WTC11 (cell line): ENCODE measurements at regions not wholly inside any gene's neighbourhood (a gene's known extent, or its start where the extent isn't known, plus 50 kb on each side); places are given as distances from the start of the nearest gene placed in this dataset.

ENCODE experiments used
- ATAC-seq: fragments of 200-7000 bp; cut with Tn5 transposase; 2 replicates; pipeline ENCODE4 v1.10.0; 2021; ENCODE audit warnings: mild to moderate bottlenecking, moderate library complexity
- CTCF ChIA-PET: fragments of 300-600 bp; sonication (Branson Sonifier 250); formaldehyde crosslinking; loops from one replicate; lab custom pipeline; 2021; ENCODE audit warnings: antibody characterized with exemption; lab: Charles Lee
- POLR2A ChIA-PET: fragments of 350-600 bp; sonication (Branson Sonifier 250); formaldehyde crosslinking; loops from one replicate; lab custom pipeline; 2021; ENCODE audit warnings: antibody characterized with exemption; lab: Charles Lee
- DNase-seq: peaks from one replicate; pipeline ENCODE4 v3.0.0; 2021; ENCODE audit warnings: low spot score
- H3K27ac Mint-ChIP-seq: 2 replicates; pipeline ENCODE4 v1.8.0; 2021; ENCODE audit warnings: mixed read lengths
- H3K27me3 Mint-ChIP-seq: 2 replicates; pipeline ENCODE4 v1.8.0; 2021; ENCODE audit warnings: low read depth, mild to moderate bottlenecking, moderate library complexity, mixed read lengths
- H3K36me3 Mint-ChIP-seq: 2 replicates; pipeline ENCODE4 v1.8.0; 2021; ENCODE audit warnings: mixed read lengths
- H3K4me1 Mint-ChIP-seq: 2 replicates; pipeline ENCODE4 v1.8.0; 2022; ENCODE audit warnings: mixed read lengths
- H3K4me3 Mint-ChIP-seq: 2 replicates; pipeline ENCODE4 v1.8.0; 2021; ENCODE audit warnings: mild to moderate bottlenecking, moderate library complexity, mixed read lengths
- H3K9me3 Mint-ChIP-seq: 2 replicates; pipeline ENCODE4 v1.8.0; 2021; ENCODE audit warnings: mixed read lengths
- ATF1 ChIP-seq: sonication (generic); formaldehyde crosslinking; IDR thresholded peaks from 2 replicates; pipeline ENCODE4 v1.8.1; 2023; ENCODE audit warnings: mild to moderate bottlenecking, moderate library complexity, missing genetic modification reagents
- CREM ChIP-seq: sonication (generic); formaldehyde crosslinking; IDR thresholded peaks from 2 replicates; pipeline ENCODE4 v1.8.1; 2022; ENCODE audit warnings: mild to moderate bottlenecking, missing genetic modification reagents, moderate library complexity
- E2F1 ChIP-seq: sonication (generic); formaldehyde crosslinking; IDR thresholded peaks from 2 replicates; pipeline ENCODE4 v1.8.0; 2022; ENCODE audit warnings: mild to moderate bottlenecking, missing genetic modification reagents
- HMGA2 ChIP-seq: fragments of 250-450 bp; sonication (Bioruptor Pico); IDR thresholded peaks from 2 replicates; pipeline ENCODE4 v1.4.0; 2021; ENCODE audit warnings: mild to moderate bottlenecking, moderate library complexity
- IRF1 ChIP-seq: sonication (generic); formaldehyde crosslinking; IDR thresholded peaks from 2 replicates; pipeline ENCODE4 v1.8.0; 2023; ENCODE audit warnings: missing genetic modification reagents
- JAZF1 ChIP-seq: fragments of 250-450 bp; sonication (Bioruptor Pico); IDR thresholded peaks from 2 replicates; pipeline ENCODE4 v1.9.0; 2021; ENCODE audit warnings: moderate library complexity, mild to moderate bottlenecking, inconsistent platforms
- NFYB ChIP-seq: sonication (generic); formaldehyde crosslinking; conservative IDR thresholded peaks from 2 replicates; pipeline ENCODE4 v1.8.0; 2022; ENCODE audit warnings: low read depth, missing genetic modification reagents
- SOX15 ChIP-seq: fragments of 250-450 bp; sonication (Bioruptor Pico); IDR thresholded peaks from 2 replicates; pipeline ENCODE4 v1.9.0; 2021; ENCODE audit warnings: mild to moderate bottlenecking
- STAT6 ChIP-seq: sonication (generic); formaldehyde crosslinking; conservative IDR thresholded peaks from 2 replicates; pipeline ENCODE4 v1.8.1; 2023; ENCODE audit warnings: mild to moderate bottlenecking, low read depth, missing genetic modification reagents, moderate library complexity
- TCF7 ChIP-seq: sonication (generic); formaldehyde crosslinking; IDR thresholded peaks from 2 replicates; pipeline ENCODE4 v1.8.0; 2022; ENCODE audit warnings: mild to moderate bottlenecking, low read depth, missing genetic modification reagents, moderate library complexity
- ZMAT4 ChIP-seq: fragments of 250-450 bp; sonication (Bioruptor Pico); IDR thresholded peaks from 2 replicates; pipeline ENCODE4 v1.9.0; 2021; ENCODE audit warnings: mild to moderate bottlenecking
- ZNF425 ChIP-seq: fragments of 250-450 bp; sonication (Bioruptor Pico); conservative IDR thresholded peaks from 2 replicates; pipeline ENCODE4 v1.9.0; 2021; ENCODE audit warnings: mild to moderate bottlenecking
- ZNF671 ChIP-seq: fragments of 250-450 bp; sonication (Bioruptor Pico); IDR thresholded peaks from 2 replicates; pipeline ENCODE4 v1.8.0; 2021; ENCODE audit warnings: mild to moderate bottlenecking
- TF ChIP-seq, protein P1 (sequence below): sonication (generic); formaldehyde crosslinking; IDR thresholded peaks from 2 replicates; pipeline ENCODE4 v1.8.1; 2022; ENCODE audit warnings: mild to moderate bottlenecking, missing genetic modification reagents, moderate library complexity, borderline replicate concordance
- TF ChIP-seq, protein P2 (sequence below): fragments of 250-450 bp; sonication (Bioruptor Pico); IDR thresholded peaks from 2 replicates; pipeline ENCODE4 v1.9.0; 2021; ENCODE audit warnings: moderate library complexity, mild to moderate bottlenecking, inconsistent platforms, borderline replicate concordance
- TF ChIP-seq, protein P3 (sequence below): sonication (generic); formaldehyde crosslinking; IDR thresholded peaks from 2 replicates; pipeline ENCODE4 v1.8.0; 2022; ENCODE audit warnings: mild to moderate bottlenecking, missing genetic modification reagents
- TF ChIP-seq, protein P4 (sequence below): sonication (generic); formaldehyde crosslinking; IDR thresholded peaks from 2 replicates; pipeline ENCODE4 v1.8.0; 2022; ENCODE audit warnings: mild to moderate bottlenecking, missing genetic modification reagents

- TF ChIP-seq IRF1 (CRISPR knock-in tag) (no peak), CREM (CRISPR knock-in tag) (no peak), STAT6 (CRISPR knock-in tag) (no peak), JAZF1 (CRISPR knock-in tag) (no peak), NFYB (no peak), ATF1 (CRISPR knock-in tag) (no peak)
- TF ChIP-seq, protein P1, sequence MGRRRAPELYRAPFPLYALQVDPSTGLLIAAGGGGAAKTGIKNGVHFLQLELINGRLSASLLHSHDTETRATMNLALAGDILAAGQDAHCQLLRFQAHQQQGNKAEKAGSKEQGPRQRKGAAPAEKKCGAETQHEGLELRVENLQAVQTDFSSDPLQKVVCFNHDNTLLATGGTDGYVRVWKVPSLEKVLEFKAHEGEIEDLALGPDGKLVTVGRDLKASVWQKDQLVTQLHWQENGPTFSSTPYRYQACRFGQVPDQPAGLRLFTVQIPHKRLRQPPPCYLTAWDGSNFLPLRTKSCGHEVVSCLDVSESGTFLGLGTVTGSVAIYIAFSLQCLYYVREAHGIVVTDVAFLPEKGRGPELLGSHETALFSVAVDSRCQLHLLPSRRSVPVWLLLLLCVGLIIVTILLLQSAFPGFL (CRISPR knock-in tag) = no peak
Observed at GRCh38 chr14:30143627-30144026, 216.0 kb upstream of the PRKD1 start (continued).

- ATAC-seq = no peak
- DNase-seq = no peak
- no peak for TF ChIP-seq TCF7
- TF ChIP-seq, all 79 proteins: peak for 0
- Mint-ChIP-seq H3K4me1 (peaks cover 10% of the 10 kb centered on the region), H3K4me3 (no peak overlapping the region), H3K27me3 (no peaks in the 10 kb centered on the region), H3K27ac (no peak overlapping the region), H3K36me3 (no peaks in the 10 kb centered on the region), H3K9me3 (no peaks in the 10 kb centered on the region)
- ChIA-PET CTCF (no interaction called here), POLR2A (no interaction called here)
Observed at GRCh38 chr14:30153717-30154116, 226.1 kb upstream of the PRKD1 start.

GRCh38 chr14:30156571-30156970, 228.9 kb upstream of the PRKD1 start:
- POLR2A ChIA-PET = no interaction called here
- DNase-seq = no peak
- CTCF ChIA-PET = no interaction called here
- peaks cover 13% of the 10 kb centered on the region for H3K27me3 Mint-ChIP-seq
- TF ChIP-seq, protein P2, sequence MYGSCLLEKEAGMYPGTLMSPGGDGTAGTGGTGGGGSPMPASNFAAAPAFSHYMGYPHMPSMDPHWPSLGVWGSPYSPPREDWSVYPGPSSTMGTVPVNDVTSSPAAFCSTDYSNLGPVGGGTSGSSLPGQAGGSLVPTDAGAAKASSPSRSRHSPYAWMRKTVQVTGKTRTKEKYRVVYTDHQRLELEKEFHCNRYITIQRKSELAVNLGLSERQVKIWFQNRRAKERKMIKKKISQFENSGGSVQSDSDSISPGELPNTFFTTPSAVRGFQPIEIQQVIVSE (CRISPR knock-in tag) = no peak
- TF ChIP-seq ZMAT4 (CRISPR knock-in tag) = no peak
- no peak for TF ChIP-seq E2F1 (CRISPR knock-in tag)
- ATAC-seq = no peak
- no peaks in the 10 kb centered on the region for H3K9me3 Mint-ChIP-seq
- no peak overlapping the region for H3K4me3 Mint-ChIP-seq
- H3K27ac Mint-ChIP-seq = no peak overlapping the region
- no peaks in the 10 kb centered on the region for H3K36me3 Mint-ChIP-seq
- peaks cover 13% of the 10 kb centered on the region for H3K4me1 Mint-ChIP-seq

- H3K9me3 Mint-ChIP-seq = no peaks in the 10 kb centered on the region
- CTCF ChIA-PET = interaction anchor here (0.7 to 1.5 kb wide), 3 partner anchors 28 to 112 kb away, joined by 3 to 7 read pairs (median 3); no protein-coding TSS in a partner anchor
- peak; percentile 60 for ATAC-seq
- TF ChIP-seq ZNF671 (CRISPR knock-in tag) (no peak), SOX15 (no peak), HMGA2 (no peak), ZNF425 (CRISPR knock-in tag) (no peak), IRF1 (CRISPR knock-in tag) (no peak)
- TF ChIP-seq, protein P3, sequence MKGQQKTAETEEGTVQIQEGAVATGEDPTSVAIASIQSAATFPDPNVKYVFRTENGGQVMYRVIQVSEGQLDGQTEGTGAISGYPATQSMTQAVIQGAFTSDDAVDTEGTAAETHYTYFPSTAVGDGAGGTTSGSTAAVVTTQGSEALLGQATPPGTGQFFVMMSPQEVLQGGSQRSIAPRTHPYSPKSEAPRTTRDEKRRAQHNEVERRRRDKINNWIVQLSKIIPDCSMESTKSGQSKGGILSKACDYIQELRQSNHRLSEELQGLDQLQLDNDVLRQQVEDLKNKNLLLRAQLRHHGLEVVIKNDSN = peak; percentile 62; the same call in 1 of the 2 replicates
- TF ChIP-seq, protein P4, sequence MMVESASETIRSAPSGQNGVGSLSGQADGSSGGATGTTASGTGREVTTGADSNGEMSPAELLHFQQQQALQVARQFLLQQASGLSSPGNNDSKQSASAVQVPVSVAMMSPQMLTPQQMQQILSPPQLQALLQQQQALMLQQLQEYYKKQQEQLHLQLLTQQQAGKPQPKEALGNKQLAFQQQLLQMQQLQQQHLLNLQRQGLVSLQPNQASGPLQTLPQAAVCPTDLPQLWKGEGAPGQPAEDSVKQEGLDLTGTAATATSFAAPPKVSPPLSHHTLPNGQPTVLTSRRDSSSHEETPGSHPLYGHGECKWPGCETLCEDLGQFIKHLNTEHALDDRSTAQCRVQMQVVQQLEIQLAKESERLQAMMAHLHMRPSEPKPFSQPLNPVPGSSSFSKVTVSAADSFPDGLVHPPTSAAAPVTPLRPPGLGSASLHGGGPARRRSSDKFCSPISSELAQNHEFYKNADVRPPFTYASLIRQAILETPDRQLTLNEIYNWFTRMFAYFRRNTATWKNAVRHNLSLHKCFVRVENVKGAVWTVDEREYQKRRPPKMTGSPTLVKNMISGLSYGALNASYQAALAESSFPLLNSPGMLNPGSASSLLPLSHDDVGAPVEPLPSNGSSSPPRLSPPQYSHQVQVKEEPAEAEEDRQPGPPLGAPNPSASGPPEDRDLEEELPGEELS (CRISPR knock-in tag) = no peak
Observed at GRCh38 chr14:30158299-30158698, 230.7 kb upstream of the PRKD1 start.

More at GRCh38 chr14:30158299-30158698, 230.7 kb upstream of the PRKD1 start:
- no peaks in the 10 kb centered on the region for H3K36me3 Mint-ChIP-seq
- POLR2A ChIA-PET = interaction anchor here (0.8 kb wide), 1 partner anchor 16 kb away, joined by 4 read pairs; no protein-coding TSS in a partner anchor
- DNase-seq = no peak
- H3K27ac Mint-ChIP-seq = no peak overlapping the region
- peaks cover 13% of the 10 kb centered on the region for H3K27me3 Mint-ChIP-seq
- no peak overlapping the region for H3K4me3 Mint-ChIP-seq
- peaks cover 13% of the 10 kb centered on the region for H3K4me1 Mint-ChIP-seq
